ENCODE measurements at regions not wholly inside any gene's neighbourhood (a gene's known extent, or its start where the extent isn't known, plus 50 kb on each side); places are given as distances from the start of the nearest gene placed in this dataset.
A peak's percentile ranks its signal among the peaks of the same experiment; 100 is the strongest.

DNA sequence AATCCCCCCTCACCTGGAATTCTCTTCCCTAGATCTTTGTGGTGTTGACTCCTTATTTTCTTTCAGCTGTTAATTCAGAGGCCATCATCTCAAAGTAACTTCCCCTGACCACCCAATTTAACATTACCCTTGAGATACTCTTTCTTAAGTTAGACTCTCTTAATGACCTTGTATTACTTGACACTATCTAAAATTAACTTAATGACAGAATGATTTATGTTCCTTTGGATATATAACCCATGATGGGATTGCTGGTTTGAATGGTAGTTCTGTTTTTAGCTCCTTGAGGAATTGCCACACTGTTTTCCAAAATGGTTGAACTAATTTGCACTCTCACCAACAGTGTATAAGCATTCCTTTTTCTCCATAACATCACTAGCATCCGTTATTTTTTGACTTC lies 298.0 kb downstream of the NNT start:
- DNase-seq (ENCODE audit: low read depth) = no peak
- H3K4me3 ChIP-seq (ENCODE audit: low read length) = no peak overlapping the region
- TF ChIP-seq, protein P1, sequence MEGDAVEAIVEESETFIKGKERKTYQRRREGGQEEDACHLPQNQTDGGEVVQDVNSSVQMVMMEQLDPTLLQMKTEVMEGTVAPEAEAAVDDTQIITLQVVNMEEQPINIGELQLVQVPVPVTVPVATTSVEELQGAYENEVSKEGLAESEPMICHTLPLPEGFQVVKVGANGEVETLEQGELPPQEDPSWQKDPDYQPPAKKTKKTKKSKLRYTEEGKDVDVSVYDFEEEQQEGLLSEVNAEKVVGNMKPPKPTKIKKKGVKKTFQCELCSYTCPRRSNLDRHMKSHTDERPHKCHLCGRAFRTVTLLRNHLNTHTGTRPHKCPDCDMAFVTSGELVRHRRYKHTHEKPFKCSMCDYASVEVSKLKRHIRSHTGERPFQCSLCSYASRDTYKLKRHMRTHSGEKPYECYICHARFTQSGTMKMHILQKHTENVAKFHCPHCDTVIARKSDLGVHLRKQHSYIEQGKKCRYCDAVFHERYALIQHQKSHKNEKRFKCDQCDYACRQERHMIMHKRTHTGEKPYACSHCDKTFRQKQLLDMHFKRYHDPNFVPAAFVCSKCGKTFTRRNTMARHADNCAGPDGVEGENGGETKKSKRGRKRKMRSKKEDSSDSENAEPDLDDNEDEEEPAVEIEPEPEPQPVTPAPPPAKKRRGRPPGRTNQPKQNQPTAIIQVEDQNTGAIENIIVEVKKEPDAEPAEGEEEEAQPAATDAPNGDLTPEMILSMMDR (IDR thresholded peaks at IDR 0.05; ENCODE audit: insufficient read depth, low read depth, low read length, missing control alignments) = no peak

DNA sequence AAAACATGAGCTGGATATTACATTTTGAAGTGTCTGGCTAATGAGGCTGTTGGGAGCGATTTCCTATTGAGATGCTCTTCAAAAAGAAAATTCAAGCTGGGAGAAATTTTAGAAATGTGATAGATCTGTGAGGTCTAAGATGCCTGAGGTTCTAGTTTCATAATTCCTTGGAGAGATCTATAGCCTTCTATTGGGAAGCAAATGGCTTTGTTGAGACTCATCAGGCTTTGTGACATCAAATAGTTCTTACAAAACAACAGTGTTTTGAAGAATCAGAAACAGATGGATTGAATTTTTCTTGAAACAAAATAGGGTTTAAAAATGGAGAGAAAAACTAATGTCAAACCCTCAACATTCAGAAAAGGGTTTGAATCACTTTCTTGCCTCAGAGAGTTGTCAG lies 292.9 kb downstream of the NNT start:
- H3K4me3 ChIP-seq (ENCODE audit: low read length) = no peak overlapping the region
- DNase-seq (ENCODE audit: low read depth) = no peak
- TF ChIP-seq, protein P1 (IDR thresholded peaks at IDR 0.05; ENCODE audit: insufficient read depth, low read depth, low read length, missing control alignments) = no peak

DNA sequence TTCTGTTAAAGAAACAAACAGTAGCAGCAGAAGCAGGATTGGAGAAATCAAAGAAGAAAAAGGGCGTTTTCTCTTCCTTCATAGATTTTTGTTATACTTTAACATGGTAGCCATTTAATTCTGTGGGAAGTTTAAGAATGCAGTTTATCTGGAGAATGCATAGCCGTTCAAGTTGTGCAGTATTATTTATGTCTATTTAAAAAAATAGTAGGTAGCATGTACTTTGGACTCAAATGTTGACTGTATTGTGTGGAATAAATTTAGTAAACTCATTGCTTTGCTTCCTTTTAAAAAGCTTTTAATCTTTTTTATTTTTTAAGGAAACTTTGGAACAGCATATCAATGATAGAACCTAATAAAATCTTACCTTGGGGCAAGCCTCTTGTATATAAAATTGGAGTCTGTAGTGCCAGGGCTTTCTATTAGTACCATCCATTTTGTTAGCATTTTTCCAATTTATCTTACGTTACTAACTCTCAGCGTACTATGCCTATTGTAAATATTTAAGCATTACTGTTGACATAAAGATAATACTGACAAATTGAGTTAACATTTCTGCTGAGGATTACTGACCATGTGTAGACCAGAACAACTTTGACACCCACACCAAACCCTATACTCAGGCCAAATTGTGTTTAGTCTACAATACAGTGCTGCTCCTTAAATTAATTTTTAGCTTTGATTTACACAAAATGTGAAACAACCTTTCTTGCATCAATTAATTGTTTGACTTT lies 291.1 kb downstream of the NNT start:
- H3K4me3 ChIP-seq (ENCODE audit: low read length) = no peak overlapping the region
- TF ChIP-seq, protein P1 (IDR thresholded peaks at IDR 0.05; ENCODE audit: insufficient read depth, low read depth, low read length, missing control alignments) = no peak
- DNase-seq (ENCODE audit: low read depth) = no peak

DNA sequence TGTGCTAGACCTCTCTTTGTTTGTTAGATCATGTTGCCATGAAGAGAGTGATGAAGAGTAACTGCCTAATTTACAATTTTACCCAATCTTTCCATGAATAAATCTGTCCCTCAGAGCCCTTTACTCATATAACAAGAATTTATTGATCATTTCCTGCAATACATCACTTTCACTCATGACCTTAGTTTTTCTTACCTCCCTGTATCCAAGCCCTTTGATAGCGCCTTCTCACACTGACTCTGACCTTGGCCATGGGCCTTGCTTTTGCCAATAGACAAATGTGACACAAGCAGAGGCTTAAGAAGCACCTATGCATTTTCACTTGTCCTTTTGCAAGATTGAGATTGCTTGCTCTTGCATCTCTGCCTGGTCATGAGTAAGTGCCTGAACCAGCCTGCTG lies 288.1 kb downstream of the NNT start:
- H3K4me3 ChIP-seq (ENCODE audit: low read length) = no peak overlapping the region
- TF ChIP-seq, protein P1 (IDR thresholded peaks at IDR 0.05; ENCODE audit: insufficient read depth, low read depth, low read length, missing control alignments) = no peak
- DNase-seq (ENCODE audit: low read depth) = no peak

DNA sequence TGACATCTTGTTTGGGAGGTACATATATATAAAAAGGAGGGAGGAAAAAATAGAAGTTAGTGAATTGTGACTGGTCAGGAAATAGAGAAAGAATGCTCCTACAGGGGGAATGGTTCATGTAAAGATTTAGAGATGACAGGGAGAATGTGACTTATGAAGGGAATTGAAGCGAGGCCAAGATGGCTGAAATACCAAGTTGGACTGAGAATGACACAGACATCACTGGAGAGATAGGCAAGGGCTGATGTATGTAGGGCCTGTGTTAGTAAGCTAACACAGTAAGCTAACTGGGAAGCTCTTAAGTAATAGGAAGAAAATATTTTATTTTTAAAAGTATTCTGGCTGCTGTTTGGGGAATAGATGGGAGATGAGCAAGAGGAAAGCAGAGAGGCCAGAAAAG lies 286.3 kb downstream of the NNT start:
- H3K4me3 ChIP-seq (ENCODE audit: low read length) = no peak overlapping the region
- DNase-seq (ENCODE audit: low read depth) = no peak
- TF ChIP-seq, protein P1 (IDR thresholded peaks at IDR 0.05; ENCODE audit: insufficient read depth, low read depth, low read length, missing control alignments) = no peak

DNA sequence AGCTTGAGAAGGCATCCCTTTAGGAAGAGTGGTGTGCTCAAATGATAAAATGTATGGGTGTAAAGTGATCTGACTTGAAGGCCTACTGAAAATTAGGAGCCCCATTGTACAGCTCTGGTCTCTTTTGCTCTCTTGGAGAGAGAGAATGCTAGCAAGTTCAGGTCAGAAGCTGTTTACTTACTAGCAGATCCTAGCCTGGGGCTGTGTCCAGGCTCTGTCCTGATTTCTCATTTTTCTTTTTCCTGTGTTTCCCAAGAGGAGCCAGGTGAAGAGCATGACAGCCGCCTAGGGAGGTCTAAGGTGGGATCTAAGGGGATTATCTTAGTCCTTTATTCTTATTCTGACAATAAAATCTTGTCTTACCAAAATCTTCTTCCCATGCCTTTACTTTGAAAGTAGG lies 272.8 kb downstream of the NNT start:
- TF ChIP-seq, protein P1 (IDR thresholded peaks at IDR 0.05; ENCODE audit: insufficient read depth, low read depth, low read length, missing control alignments) = no peak
- no peak overlapping the region for H3K4me3 ChIP-seq (ENCODE audit: low read length)
- no peak for DNase-seq (ENCODE audit: low read depth)

DNA sequence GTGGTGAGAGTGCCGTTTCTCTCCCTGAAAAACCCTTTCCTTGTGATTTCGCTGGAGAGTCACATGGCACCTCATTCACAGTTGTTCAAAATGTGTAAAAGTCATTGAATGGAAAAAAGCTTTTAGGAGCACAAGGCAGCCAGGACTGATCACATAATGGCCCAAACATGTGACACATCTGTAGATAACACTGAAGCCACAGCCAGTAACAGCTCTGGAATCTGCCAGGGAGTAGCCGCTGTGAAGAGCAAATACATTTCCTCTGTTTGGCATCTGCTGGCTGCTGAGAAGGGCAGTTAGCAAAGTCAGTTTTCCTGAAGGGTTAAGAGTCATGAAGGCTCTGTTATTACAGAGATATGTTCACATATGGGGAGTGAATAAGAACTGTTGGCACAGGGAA lies 271.8 kb downstream of the NNT start:
- TF ChIP-seq, protein P1 (IDR thresholded peaks at IDR 0.05; ENCODE audit: insufficient read depth, low read depth, low read length, missing control alignments) = no peak
- peak; percentile 3 for DNase-seq (ENCODE audit: low read depth)
- no peak overlapping the region for H3K4me3 ChIP-seq (ENCODE audit: low read length)
